Mammary epithelial cell (primary cell): ENCODE measurements at regions not wholly inside any gene's neighbourhood (a gene's known extent, or its start where the extent isn't known, plus 50 kb on each side); places are given as distances from the start of the nearest gene placed in this dataset.

Experiments
- CTCF ChIP-seq, 2 donors: IDR thresholded peaks in 1 of 2; conservative IDR thresholded peaks in 1 of 2; 2 replicates each; pipeline ENCODE4 v1.5.1; 2011 to 2012; ENCODE audit warnings: inconsistent platforms in 2 of 2, low read length in 2 of 2, mild to moderate bottlenecking in 2 of 2, control low read depth in 1 of 2, low read depth in 1 of 2; ENCODE audit not compliant: insufficient read depth in 1 of 2; ENCODE audit errors: extremely low read depth in 1 of 2
- EZH2 ChIP-seq: IDR thresholded peaks from 2 replicates; pipeline ENCODE4 v1.6.1; 2012; ENCODE audit warnings: low read length, inconsistent platforms, borderline replicate concordance

GRCh38 chr2:121960251-121960650 is 204.8 kb downstream of the TSN start:
- TF ChIP-seq CTCF (conservative IDR thresholded peaks at IDR 0.05 in 1 of 2, IDR thresholded peaks at IDR 0.05 in 1 of 2; ENCODE audit: extremely low read depth in 1 of 2, insufficient read depth in 1 of 2, low read depth in 1 of 2, low read length in 2 of 2) (no peak), EZH2 (no peak)
